Psoas muscle (tissue), 7 donors: ENCODE measurements at regions not wholly inside any gene's neighbourhood (a gene's known extent, or its start where the extent isn't known, plus 50 kb on each side); places are given as distances from the start of the nearest gene placed in this dataset.

ENCODE experiments used
- ATAC-seq, 4 donors: fragments of 200-7000 bp; cut with Tn5 transposase; one replicate each; pipeline ENCODE4 v1.9.1; 2020; ENCODE audit warnings: moderate library complexity in 3 of 4, mild to moderate bottlenecking in 2 of 4
- DNase-seq, 2 donors: peaks; one replicate each; pipeline ENCODE4 v3.0.0-alpha.2; 2020
- H3K27ac ChIP-seq: fragments of 200-600 bp; one replicate; pipeline ENCODE4 v1.8.0; 2022
- H3K27me3 ChIP-seq, 3 donors: fragments of 200-600 bp in 1 of 3; one replicate each; pipeline versions ENCODE4 v1.6.1 to v1.8.0; 2013 to 2022; ENCODE audit warnings: low read length in 2 of 3, mild to moderate bottlenecking in 2 of 3, moderate library complexity in 1 of 3; ENCODE audit not compliant: insufficient read depth in 3 of 3
- H3K36me3 ChIP-seq, 2 donors: fragments of 200-600 bp in 1 of 2; one replicate each; pipeline versions ENCODE4 v1.6.1 to v1.8.0; 2013 to 2022; ENCODE audit warnings: low read depth in 1 of 2, mild to moderate bottlenecking in 1 of 2, moderate library complexity in 1 of 2; ENCODE audit not compliant: insufficient read depth in 1 of 2
- H3K4me1 ChIP-seq: fragments of 200-600 bp; one replicate; pipeline ENCODE4 v1.8.0; 2022
- H3K4me3 ChIP-seq: fragments of 200-600 bp; one replicate; pipeline ENCODE4 v1.8.0; 2022; ENCODE audit warnings: mild to moderate bottlenecking
- H3K9me3 ChIP-seq: fragments of 200-600 bp; one replicate; pipeline ENCODE4 v1.8.0; 2022
- WGBS, 3 donors: extraction: QIAGEN DNeasy Blood & Tissue Kit; methylation state at CpG; one replicate each; pipeline versions ENCODE4 v1.1.6 to v1.1.7; 2013; 5-methylcytosine and 5-hydroxymethylcytosine counted together
- intact Hi-C, 2 donors: fragments of 100-400 bp; cut with DNase I; formaldehyde crosslinking; loops; one replicate each; pipeline versions ENCODE4 v1.11.0 to v1.14.2; 2022
- TF ChIP-seq, protein P1 (sequence below): fragments of 200-600 bp; IDR thresholded peaks from one replicate; pipeline ENCODE4 v1.8.0; 2022; ENCODE audit warnings: antibody characterized with exemption
- donor health status: healthy with polysubstance abuse.
- donor health status: DM: no; HTN: no; CAD: no; lungs with moderate emphysema.
- donor health status: Bipolar disorder and iron deficiency.
- donor health status: healthy.
- donor health status: DM: yes; HTN: yes; CAD: no.
- donor health status: DM: no; HTN: no; CAD: no.
- donor health status: DM: yes; HTN: yes; CAD: no.

DNA sequence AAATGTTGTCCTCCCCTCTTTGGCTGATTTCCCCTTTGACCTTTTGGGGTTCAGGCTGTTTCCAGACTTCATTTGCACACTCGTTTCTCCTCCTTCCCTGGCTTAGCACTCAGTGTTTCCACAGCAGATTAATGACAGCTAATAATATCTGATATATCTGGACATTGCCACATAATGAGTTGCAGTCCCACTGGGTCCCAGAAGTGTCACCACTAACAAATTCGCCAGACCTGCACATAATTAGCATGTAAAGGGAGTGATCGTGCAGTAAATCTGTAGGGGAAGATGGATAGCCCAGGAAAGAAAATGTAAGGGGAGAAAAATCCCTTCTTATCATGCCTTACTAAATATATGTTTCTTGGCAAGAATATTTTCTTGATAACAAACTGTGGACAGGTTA is 922.1 kb downstream of the TFAP2A start:
- 14 to 18% (median 18%) methylated on average over 3 of the region's 3 CpGs for WGBS, 3 donors
- no peak for DNase-seq
- ATAC-seq = no peak
- no peaks in the 10 kb centered on the region for H3K4me1 ChIP-seq
- TF ChIP-seq, protein P1, sequence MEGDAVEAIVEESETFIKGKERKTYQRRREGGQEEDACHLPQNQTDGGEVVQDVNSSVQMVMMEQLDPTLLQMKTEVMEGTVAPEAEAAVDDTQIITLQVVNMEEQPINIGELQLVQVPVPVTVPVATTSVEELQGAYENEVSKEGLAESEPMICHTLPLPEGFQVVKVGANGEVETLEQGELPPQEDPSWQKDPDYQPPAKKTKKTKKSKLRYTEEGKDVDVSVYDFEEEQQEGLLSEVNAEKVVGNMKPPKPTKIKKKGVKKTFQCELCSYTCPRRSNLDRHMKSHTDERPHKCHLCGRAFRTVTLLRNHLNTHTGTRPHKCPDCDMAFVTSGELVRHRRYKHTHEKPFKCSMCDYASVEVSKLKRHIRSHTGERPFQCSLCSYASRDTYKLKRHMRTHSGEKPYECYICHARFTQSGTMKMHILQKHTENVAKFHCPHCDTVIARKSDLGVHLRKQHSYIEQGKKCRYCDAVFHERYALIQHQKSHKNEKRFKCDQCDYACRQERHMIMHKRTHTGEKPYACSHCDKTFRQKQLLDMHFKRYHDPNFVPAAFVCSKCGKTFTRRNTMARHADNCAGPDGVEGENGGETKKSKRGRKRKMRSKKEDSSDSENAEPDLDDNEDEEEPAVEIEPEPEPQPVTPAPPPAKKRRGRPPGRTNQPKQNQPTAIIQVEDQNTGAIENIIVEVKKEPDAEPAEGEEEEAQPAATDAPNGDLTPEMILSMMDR = no peak
- H3K36me3 ChIP-seq = no peaks in the 10 kb centered on the region
- no peak overlapping the region for H3K4me3 ChIP-seq
- H3K27ac ChIP-seq = no peak overlapping the region
- no peaks in the 10 kb centered on the region for H3K27me3 ChIP-seq
- H3K9me3 ChIP-seq = no peaks in the 10 kb centered on the region
- intact Hi-C loops = no loop called here

DNA sequence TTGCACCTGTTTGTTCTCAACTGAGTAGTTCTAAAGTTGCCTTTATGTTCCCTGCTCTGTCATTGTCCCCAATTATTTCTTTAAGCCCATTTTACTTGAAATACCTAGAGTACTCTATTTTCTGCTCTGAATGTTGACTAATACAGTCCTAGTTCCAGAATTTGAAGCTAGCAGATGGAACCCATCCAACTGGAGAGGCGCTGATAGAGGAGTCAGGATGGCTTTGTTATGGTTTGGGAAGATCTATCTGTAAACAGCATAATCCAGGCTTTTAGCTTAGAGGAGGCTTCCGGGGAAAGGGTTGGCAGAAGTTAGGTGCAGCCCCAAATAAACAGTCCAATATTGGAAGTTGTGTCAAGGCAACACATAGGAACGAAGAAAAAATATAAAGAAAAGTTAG is 927.7 kb downstream of the TFAP2A start:
- DNase-seq (no peak), ATAC-seq (no peak)
- peaks cover 0 to 3% (median 0%) of the 10 kb centered on the region in 3 donors for H3K27me3 ChIP-seq
- no peak overlapping the region for H3K27ac ChIP-seq
- H3K36me3 ChIP-seq = no peaks in the 10 kb centered on the region
- intact Hi-C loops = no loop called here
- 78 to 79% (median 78%) methylated on average over 3 of the region's 3 CpGs for WGBS, 3 donors
- H3K4me3 ChIP-seq = no peak overlapping the region
- no peaks in the 10 kb centered on the region for H3K4me1 ChIP-seq
- H3K9me3 ChIP-seq = no peaks in the 10 kb centered on the region
- TF ChIP-seq, protein P1 = no peak

DNA sequence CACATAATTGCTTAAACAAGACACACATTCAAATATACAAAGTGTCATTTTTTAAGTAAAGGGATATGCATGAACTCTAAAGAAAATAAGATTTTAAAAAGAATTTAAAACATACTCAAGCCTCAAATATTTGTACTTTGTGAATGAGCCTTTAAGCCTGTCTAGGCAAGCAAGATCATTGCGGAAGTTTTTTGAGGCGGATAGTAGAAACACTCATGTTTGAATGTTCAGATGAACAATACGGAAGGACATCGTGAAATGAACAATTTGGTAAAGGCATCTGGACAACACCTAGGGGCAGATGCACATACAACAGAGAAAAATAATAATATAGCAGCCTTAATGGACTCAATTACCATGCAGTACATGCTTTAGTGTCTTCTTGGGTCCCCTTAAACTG is 928.9 kb downstream of the TFAP2A start:
- no peak for DNase-seq
- no peak overlapping the region for H3K4me3 ChIP-seq
- no peaks in the 10 kb centered on the region for H3K9me3 ChIP-seq
- intact Hi-C loops = no loop called here
- no peak overlapping the region for H3K27ac ChIP-seq
- TF ChIP-seq, protein P1 = no peak
- WGBS, 3 donors = 95 to 97% (median 95%) methylated on average over 4 of the region's 4 CpGs
- H3K27me3 ChIP-seq = peaks cover 0 to 3% (median 0%) of the 10 kb centered on the region in 3 donors
- H3K4me1 ChIP-seq = no peaks in the 10 kb centered on the region
- no peaks in the 10 kb centered on the region for H3K36me3 ChIP-seq
- no peak for ATAC-seq

DNA sequence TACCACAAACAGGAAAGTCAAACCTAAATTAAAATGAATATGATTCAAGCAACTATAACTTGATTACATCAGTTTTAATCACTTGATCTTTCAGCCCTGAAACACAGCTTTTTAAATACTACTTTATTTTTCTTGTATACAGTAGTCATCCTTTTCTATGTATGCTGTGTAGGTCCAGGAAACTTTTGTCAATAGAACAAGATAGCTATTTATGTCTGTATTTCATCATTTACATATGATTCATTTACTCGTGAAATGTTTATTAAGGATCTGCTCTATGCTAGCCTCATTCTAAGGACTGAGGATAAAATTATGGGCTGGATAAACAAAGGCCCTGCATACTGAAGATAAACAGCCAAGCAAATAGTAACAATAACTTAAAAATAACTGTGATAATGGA is 930.2 kb downstream of the TFAP2A start:
- no peak overlapping the region for H3K27ac ChIP-seq
- intact Hi-C loops = no loop called here
- H3K4me1 ChIP-seq = no peaks in the 10 kb centered on the region
- TF ChIP-seq, protein P1 = no peak
- no peak overlapping the region for H3K4me3 ChIP-seq
- no peak for DNase-seq
- H3K27me3 ChIP-seq = peaks cover 0 to 3% (median 0%) of the 10 kb centered on the region in 3 donors
- no peaks in the 10 kb centered on the region for H3K9me3 ChIP-seq
- H3K36me3 ChIP-seq = no peaks in the 10 kb centered on the region
- 84 to 86% (median 84%) methylated on average over 1 of the region's 1 CpG for WGBS, 3 donors
- no peak for ATAC-seq

DNA sequence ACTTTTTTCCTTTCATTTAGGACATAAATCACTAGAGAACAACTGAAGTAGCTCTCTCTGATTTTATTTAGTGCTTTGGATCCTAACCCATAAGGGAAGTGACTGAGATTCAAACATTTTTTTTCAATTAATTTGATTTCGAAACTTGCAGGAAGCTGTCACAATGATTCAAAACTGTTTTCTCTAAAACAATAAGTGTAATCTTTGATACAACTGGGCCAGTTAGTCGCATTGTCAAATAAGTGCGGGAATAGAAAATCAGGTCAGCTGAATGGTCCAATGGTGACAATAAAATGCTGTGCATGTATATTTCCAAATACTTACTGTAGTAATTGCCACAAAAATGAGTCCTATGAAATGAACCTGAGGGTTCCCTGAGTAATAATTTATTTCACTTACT is 930.8 kb downstream of the TFAP2A start:
- Histone ChIP-seq H3K4me1 (no peaks in the 10 kb centered on the region), H3K27me3 (peaks cover 0 to 3% (median 0%) of the 10 kb centered on the region in 3 donors), H3K27ac (no peak overlapping the region), H3K4me3 (no peak overlapping the region), H3K36me3 (no peaks in the 10 kb centered on the region), H3K9me3 (no peaks in the 10 kb centered on the region)
- no peak for DNase-seq
- WGBS, 3 donors = 79 to 82% (median 80%) methylated on average over 3 of the region's 3 CpGs
- intact Hi-C loops = no loop called here
- TF ChIP-seq, protein P1 = no peak
- no peak for ATAC-seq
